HEK293 (cell line): ENCODE measurements at regions not wholly inside any gene's neighbourhood (a gene's known extent, or its start where the extent isn't known, plus 50 kb on each side); places are given as distances from the start of the nearest gene placed in this dataset.

ENCODE experiments used
- CTCF ChIA-PET: fragments of 350-600 bp; formaldehyde crosslinking; extraction: SDS; loops from one replicate; lab custom pipeline; 2021; ENCODE audit warnings: antibody characterized with exemption; lab: Yijun Ruan, JAX
- POLR2A ChIA-PET: fragments of 300-600 bp; formaldehyde crosslinking; extraction: SDS; loops from one replicate; lab custom pipeline; 2020; ENCODE audit warnings: antibody characterized with exemption, inconsistent platforms; lab: Yijun Ruan, JAX
- H3K27ac ChIP-seq: fragments of 200-500 bp; sonication (Bioruptor generic); 2 replicates; pipeline ENCODE4 v1.5.1; 2014; ENCODE audit warnings: low read depth, low read length, control low read depth, inconsistent platforms; ENCODE audit errors: extremely low read depth
- H3K36me3 ChIP-seq, 2 experiments: fragments of 200-500 bp in 1 of 2; sonication (Bioruptor generic) in 1 of 2; 1 replicate in 1 of 2; 2 replicates in 1 of 2; pipeline ENCODE4 v1.5.1; 2014 to 2017; ENCODE audit warnings: inconsistent platforms in 2 of 2, low read length in 2 of 2; ENCODE audit not compliant: control insufficient read depth in 2 of 2, insufficient read depth in 1 of 2
- H3K4me1 ChIP-seq: fragments of 200-500 bp; sonication (Bioruptor generic); 2 replicates; pipeline ENCODE4 v1.5.1; 2014; ENCODE audit warnings: mild to moderate bottlenecking, low read length, inconsistent platforms; ENCODE audit not compliant: control insufficient read depth, insufficient read depth
- H3K4me3 ChIP-seq: 2 replicates; pipeline ENCODE4 v1.5.1; 2011; ENCODE audit warnings: low read depth, mild to moderate bottlenecking, control low read depth, low read length, moderate library complexity
- H3K9me3 ChIP-seq: fragments of 200-500 bp; sonication (Bioruptor generic); 2 replicates; pipeline ENCODE4 v1.5.1; 2014; ENCODE audit warnings: low read depth, low read length, inconsistent platforms; ENCODE audit not compliant: control insufficient read depth, insufficient read depth
- FEZF1 ChIP-seq: fragments of 450-650 bp; formaldehyde crosslinking; IDR thresholded peaks from 2 replicates; pipeline ENCODE4 v1.5.1; 2016; ENCODE audit warnings: missing biosample characterization, missing genetic modification characterization
- KLF1 ChIP-seq: fragments of 450-650 bp; formaldehyde crosslinking; IDR thresholded peaks from 2 replicates; pipeline ENCODE4 v1.5.1; 2016; ENCODE audit warnings: missing biosample characterization, missing genetic modification characterization
- KLF16 ChIP-seq: fragments of 450-650 bp; formaldehyde crosslinking; IDR thresholded peaks from 2 replicates; pipeline ENCODE4 v1.5.1; 2017; ENCODE audit warnings: missing biosample characterization, missing genetic modification characterization
- KLF8 ChIP-seq: fragments of 450-650 bp; formaldehyde crosslinking; IDR thresholded peaks from 2 replicates; pipeline ENCODE4 v1.5.1; 2016; ENCODE audit warnings: missing biosample characterization, missing genetic modification characterization
- OSR2 ChIP-seq: fragments of 450-650 bp; formaldehyde crosslinking; IDR thresholded peaks from 2 replicates; pipeline ENCODE4 v1.5.1; 2016; ENCODE audit warnings: missing biosample characterization, missing genetic modification characterization
- PRDM2 ChIP-seq: fragments of 450-650 bp; formaldehyde crosslinking; IDR thresholded peaks from 2 replicates; pipeline ENCODE4 v1.5.1; 2016; ENCODE audit warnings: missing biosample characterization, missing genetic modification characterization, borderline replicate concordance
- TRIM28 ChIP-seq: IDR thresholded peaks from 2 replicates; pipeline ENCODE4 v1.6.1; 2011; ENCODE audit warnings: low read length, control low read depth, borderline replicate concordance
- ZBTB17 ChIP-seq: fragments of 450-650 bp; formaldehyde crosslinking; IDR thresholded peaks from 2 replicates; pipeline ENCODE4 v1.5.1; 2016; ENCODE audit warnings: missing biosample characterization, missing genetic modification characterization
- ZBTB49 ChIP-seq: fragments of 450-650 bp; formaldehyde crosslinking; IDR thresholded peaks from 2 replicates; pipeline ENCODE4 v1.5.1; 2016; ENCODE audit warnings: missing biosample characterization, missing genetic modification characterization, low read depth
- ZNF138 ChIP-seq: fragments of 450-650 bp; formaldehyde crosslinking; IDR thresholded peaks from 2 replicates; pipeline ENCODE4 v1.5.1; 2016; ENCODE audit warnings: missing biosample characterization, missing genetic modification characterization, borderline replicate concordance
- ZNF148 ChIP-seq: fragments of 450-650 bp; formaldehyde crosslinking; IDR thresholded peaks from 2 replicates; pipeline ENCODE4 v1.5.0; 2017; ENCODE audit warnings: missing biosample characterization, missing genetic modification characterization, borderline replicate concordance
- ZNF202 ChIP-seq: fragments of 450-650 bp; formaldehyde crosslinking; IDR thresholded peaks from 2 replicates; pipeline ENCODE4 v1.5.1; 2016; ENCODE audit warnings: missing biosample characterization, missing genetic modification characterization, borderline replicate concordance
- ZNF280C ChIP-seq: fragments of 450-650 bp; formaldehyde crosslinking; IDR thresholded peaks from 2 replicates; pipeline ENCODE4 v1.5.1; 2016; ENCODE audit warnings: missing biosample characterization, missing genetic modification characterization
- ZNF324 ChIP-seq: fragments of 450-650 bp; formaldehyde crosslinking; IDR thresholded peaks from 2 replicates; pipeline ENCODE4 v1.5.1; 2016; ENCODE audit warnings: missing biosample characterization, missing genetic modification characterization
- ZNF426 ChIP-seq: fragments of 450-650 bp; formaldehyde crosslinking; IDR thresholded peaks from 2 replicates; pipeline ENCODE4 v1.5.1; 2017; ENCODE audit warnings: missing biosample characterization, missing genetic modification characterization, mild to moderate bottlenecking, inconsistent platforms, moderate library complexity
- ZNF514 ChIP-seq: fragments of 450-650 bp; formaldehyde crosslinking; IDR thresholded peaks from 2 replicates; pipeline ENCODE4 v1.5.1; 2016; ENCODE audit warnings: missing biosample characterization, missing genetic modification characterization
- ZNF529 ChIP-seq: fragments of 450-650 bp; formaldehyde crosslinking; IDR thresholded peaks from 2 replicates; pipeline ENCODE4 v1.5.1; 2017; ENCODE audit warnings: missing genetic modification characterization, missing biosample characterization; ENCODE audit not compliant: insufficient replicate concordance
- ZNF544 ChIP-seq: fragments of 450-650 bp; formaldehyde crosslinking; IDR thresholded peaks from 2 replicates; pipeline ENCODE4 v1.5.0; 2017; ENCODE audit warnings: missing biosample characterization, missing genetic modification characterization
- ZNF629 ChIP-seq: fragments of 450-650 bp; formaldehyde crosslinking; IDR thresholded peaks from 2 replicates; pipeline ENCODE4 v1.5.1; 2017; ENCODE audit warnings: missing biosample characterization, missing genetic modification characterization
- ZNF76 ChIP-seq: fragments of 450-650 bp; formaldehyde crosslinking; IDR thresholded peaks from 2 replicates; pipeline ENCODE4; 2016; ENCODE audit warnings: low read depth, missing biosample characterization, missing genetic modification characterization, borderline replicate concordance

- no peaks in the 10 kb centered on the region for H3K4me1 ChIP-seq
- POLR2A ChIA-PET: no interaction called here
- TF ChIP-seq PRDM2 (tag by site-specific recombination) (no peak), ZNF544 (tag by site-specific recombination) (no peak), ZNF629 (tag by site-specific recombination) (no peak), ZNF426 (no peak), ZNF529 (no peak), FEZF1 (no peak), KLF16 (tag by site-specific recombination) (no peak), ZBTB17 (tag by site-specific recombination) (no peak), ZNF148 (tag by site-specific recombination) (no peak), ZNF514 (tag by site-specific recombination) (no peak), ZNF138 (no peak), TRIM28 (no peak), ZBTB49 (tag by site-specific recombination) (no peak), ZNF280C (tag by site-specific recombination) (no peak), OSR2 (tag by site-specific recombination) (no peak), KLF8 (tag by site-specific recombination) (no peak), ZNF76 (tag by site-specific recombination) (no peak), ZNF202 (no peak), KLF1 (tag by site-specific recombination) (no peak), ZNF324 (tag by site-specific recombination) (no peak)
- H3K4me3 ChIP-seq: no peak overlapping the region
- CTCF ChIA-PET: no interaction called here
- no peaks in the 10 kb centered on the region for H3K36me3 ChIP-seq
- no peaks in the 10 kb centered on the region for H3K9me3 ChIP-seq
- no peak overlapping the region for H3K27ac ChIP-seq
Measured at GRCh38 chr2:41657226-41657625, 390.6 kb upstream of the PKDCC start.
